CD4-positive, alpha-beta T cell treated with Interleukin-10 for 1 hour (primary cell): ENCODE measurements at regions not wholly inside any gene's neighbourhood (a gene's known extent, or its start where the extent isn't known, plus 50 kb on each side); places are given as distances from the start of the nearest gene placed in this dataset.

ENCODE experiments used
- DNase-seq: peaks from one replicate; pipeline ENCODE4 v3.0.0-alpha.2; 2020

GRCh38 chr2:106572541-106573450 lies 85.6 kb downstream of the CD8B2 start:
- DNase-seq = no peak

- no peak for DNase-seq
These were observed 86.6 kb downstream of the CD8B2 start for GRCh38 chr2:106573773-106574172.

- DNase-seq = no peak
These were observed 88.8 kb downstream of the CD8B2 start for GRCh38 chr2:106575955-106576354.

GRCh38 chr2:106577255-106577651 lies 90.1 kb downstream of the CD8B2 start:
- no peak for DNase-seq

GRCh38 chr2:106579750-106580197 lies 92.6 kb downstream of the CD8B2 start:
- no peak for DNase-seq

GRCh38 chr2:106580241-106580640 lies 93.1 kb downstream of the CD8B2 start:
- no peak for DNase-seq

- no peak for DNase-seq
These were observed 94.2 kb downstream of the CD8B2 start for GRCh38 chr2:106581328-106581727.

- no peak for DNase-seq
These were observed 94.6 kb downstream of the CD8B2 start for GRCh38 chr2:106581755-106582147.

GRCh38 chr2:106582148-106583143 lies 95.3 kb downstream of the CD8B2 start:
- DNase-seq = peak; percentile 61

GRCh38 chr2:106584304-106584954 lies 97.3 kb downstream of the CD8B2 start:
- DNase-seq = no peak

GRCh38 chr2:106596844-106597243 lies 109.7 kb downstream of the CD8B2 start:
- DNase-seq = no peak

GRCh38 chr2:106599540-106599939 lies 112.4 kb downstream of the CD8B2 start:
- DNase-seq = no peak

GRCh38 chr2:106602042-106602441 lies 114.9 kb downstream of the CD8B2 start:
- DNase-seq = no peak

- no peak for DNase-seq
These were observed 119.5 kb downstream of the CD8B2 start for GRCh38 chr2:106606652-106607051.

- no peak for DNase-seq
These were observed 120.2 kb downstream of the CD8B2 start for GRCh38 chr2:106607371-106607770.

- no peak for DNase-seq
These were observed 122.6 kb downstream of the CD8B2 start for GRCh38 chr2:106609780-106610179.

GRCh38 chr2:106614511-106615291 lies 127.5 kb downstream of the CD8B2 start:
- DNase-seq = no peak

GRCh38 chr2:106618614-106619013 lies 131.4 kb downstream of the CD8B2 start:
- DNase-seq = no peak

GRCh38 chr2:106623456-106623855 lies 136.3 kb downstream of the CD8B2 start:
- DNase-seq = no peak

- DNase-seq = no peak
These were observed 137.7 kb downstream of the CD8B2 start for GRCh38 chr2:106624787-106625380.

- DNase-seq = no peak
These were observed 141.2 kb downstream of the CD8B2 start for GRCh38 chr2:106628377-106628776.

GRCh38 chr2:106629981-106630380 lies 142.8 kb downstream of the CD8B2 start:
- DNase-seq = no peak
